Smooth muscle cell (in vitro differentiated cells): ENCODE measurements at regions not wholly inside any gene's neighbourhood (a gene's known extent, or its start where the extent isn't known, plus 50 kb on each side); places are given as distances from the start of the nearest gene placed in this dataset.
A peak's percentile ranks its signal among the peaks of the same experiment; 100 is the strongest.

Experiments used
- DNase-seq: peaks from one replicate; lab custom pipeline; 2025; ENCODE audit not compliant: unreplicated experiment; lab: John Stamatoyannopoulos, UW
- H2AFZ ChIP-seq: fragments of 200-600 bp; sonication (generic); 2 replicates; pipeline ENCODE4 v1.6.0; 2016; ENCODE audit warnings: antibody characterized with exemption, low read depth, mild to moderate bottlenecking
- H3F3A ChIP-seq: fragments of 200-600 bp; sonication (generic); 2 replicates; pipeline ENCODE4 v1.6.0; 2017; ENCODE audit warnings: antibody characterized with exemption, low read depth
- H3K27ac ChIP-seq: fragments of 200-600 bp; sonication (generic); 2 replicates; pipeline ENCODE4 v1.5.1; 2016; ENCODE audit warnings: low read depth, mild to moderate bottlenecking
- H3K27me3 ChIP-seq: fragments of 200-600 bp; sonication (generic); 2 replicates; pipeline ENCODE4 v1.6.1; 2016; ENCODE audit warnings: low read depth, mild to moderate bottlenecking
- H3K36me3 ChIP-seq: fragments of 200-600 bp; sonication (generic); 2 replicates; pipeline ENCODE4 v1.5.1; 2016; ENCODE audit warnings: low read depth
- H3K4me1 ChIP-seq: fragments of 200-600 bp; sonication (generic); 2 replicates; pipeline ENCODE4 v1.5.1; 2016; ENCODE audit warnings: low read depth
- H3K4me2 ChIP-seq: fragments of 200-600 bp; sonication (generic); 2 replicates; pipeline ENCODE4 v1.6.0; 2016; ENCODE audit warnings: mild to moderate bottlenecking
- H3K4me3 ChIP-seq: fragments of 200-600 bp; sonication (generic); 2 replicates; pipeline ENCODE4 v1.5.1; 2016; ENCODE audit warnings: mild to moderate bottlenecking
- H3K79me2 ChIP-seq: fragments of 200-600 bp; sonication (generic); 2 replicates; pipeline ENCODE4 v1.6.0; 2016; ENCODE audit warnings: low read depth, mild to moderate bottlenecking
- H3K9ac ChIP-seq: fragments of 200-600 bp; sonication (generic); 2 replicates; pipeline ENCODE4 v1.6.0; 2016; ENCODE audit warnings: low read depth
- H3K9me3 ChIP-seq: fragments of 200-600 bp; sonication (generic); replicated peaks from 2 replicates; pipeline ENCODE4 v1.5.1; 2016; ENCODE audit warnings: low read depth
- H4K20me1 ChIP-seq: fragments of 200-600 bp; sonication (generic); 2 replicates; pipeline ENCODE4 v1.6.0; 2016; ENCODE audit warnings: low read depth
- CTCF ChIP-seq: fragments of 200-600 bp; sonication (generic); IDR thresholded peaks from 2 replicates; pipeline ENCODE4 v1.5.1; 2017; ENCODE audit warnings: borderline replicate concordance, mild to moderate bottlenecking, antibody characterized with exemption; ENCODE audit not compliant: insufficient read depth, poor library complexity, severe bottlenecking
- WGBS: methylation state at CpG from one replicate; pipeline ENCODE4 v1.1.7; 2016; ENCODE audit warnings: low lambda C conversion rate; 5-methylcytosine and 5-hydroxymethylcytosine counted together

- Histone ChIP-seq H3K79me2 (no peaks in the 10 kb centered on the region), H3K36me3 (no peaks in the 10 kb centered on the region), H2AFZ (peak overlapping the region; percentile 23), H3K27ac (no peak overlapping the region), H4K20me1 (no peaks in the 10 kb centered on the region), H3K27me3 (no peaks in the 10 kb centered on the region), H3K4me1 (no peaks in the 10 kb centered on the region), H3K9me3 (no peaks in the 10 kb centered on the region), H3K9ac (no peak overlapping the region), H3F3A (no peaks in the 10 kb centered on the region), H3K4me3 (no peak overlapping the region), H3K4me2 (no peak overlapping the region)
- WGBS, result 72% methylated on average over 2 of the region's 2 CpGs
- no peak for DNase-seq
- no peak for TF ChIP-seq CTCF
These were observed 789.2 kb downstream of the DIPK2A start for GRCh38 chr3:144760831-144761230.

GRCh38 chr3:144762091-144762490, 790.5 kb downstream of the DIPK2A start:
- Histone ChIP-seq H3K27ac (no peak overlapping the region), H3K9me3 (no peaks in the 10 kb centered on the region), H3F3A (no peaks in the 10 kb centered on the region), H4K20me1 (no peaks in the 10 kb centered on the region), H3K9ac (no peak overlapping the region), H3K79me2 (no peaks in the 10 kb centered on the region), H3K4me1 (no peaks in the 10 kb centered on the region), H3K27me3 (no peaks in the 10 kb centered on the region), H3K4me3 (no peak overlapping the region), H3K4me2 (no peak overlapping the region), H3K36me3 (no peaks in the 10 kb centered on the region), H2AFZ (no peak overlapping the region)
- no peak for DNase-seq
- TF ChIP-seq CTCF, result no peak
- WGBS, result 97% methylated on average over 1 of the region's 1 CpG

GRCh38 chr3:144763878-144764454, 792.3 kb downstream of the DIPK2A start:
- TF ChIP-seq CTCF, result no peak
- WGBS, result 86% methylated on average over 3 of the region's 3 CpGs
- peak overlapping the region; percentile 31 for H3K4me3 ChIP-seq
- no peaks in the 10 kb centered on the region for H3K4me1 ChIP-seq
- no peaks in the 10 kb centered on the region for H3K79me2 ChIP-seq
- DNase-seq, result no peak
- H3K9me3 ChIP-seq, result no peaks in the 10 kb centered on the region
- no peaks in the 10 kb centered on the region for H3F3A ChIP-seq
- H3K27ac ChIP-seq, result no peak overlapping the region
- H3K27me3 ChIP-seq, result no peaks in the 10 kb centered on the region
- H4K20me1 ChIP-seq, result no peaks in the 10 kb centered on the region
- no peak overlapping the region for H3K9ac ChIP-seq
- H2AFZ ChIP-seq, result peak overlapping the region; percentile 56
- H3K4me2 ChIP-seq, result peak overlapping the region; percentile 71
- no peaks in the 10 kb centered on the region for H3K36me3 ChIP-seq

GRCh38 chr3:144770281-144770680, 798.7 kb downstream of the DIPK2A start:
- H3K4me1 ChIP-seq, result no peaks in the 10 kb centered on the region
- no peak overlapping the region for H3K9ac ChIP-seq
- no peak overlapping the region for H2AFZ ChIP-seq
- H3K79me2 ChIP-seq, result no peaks in the 10 kb centered on the region
- no peaks in the 10 kb centered on the region for H4K20me1 ChIP-seq
- H3K4me2 ChIP-seq, result no peak overlapping the region
- no peaks in the 10 kb centered on the region for H3K27me3 ChIP-seq
- H3K27ac ChIP-seq, result no peak overlapping the region
- no peak overlapping the region for H3K4me3 ChIP-seq
- 67% methylated on average over 1 of the region's 1 CpG for WGBS
- no peak for TF ChIP-seq CTCF
- DNase-seq, result no peak
- H3F3A ChIP-seq, result no peaks in the 10 kb centered on the region
- no peaks in the 10 kb centered on the region for H3K9me3 ChIP-seq
- no peaks in the 10 kb centered on the region for H3K36me3 ChIP-seq
